GM12878 (cell line): ENCODE measurements at regions not wholly inside any gene's neighbourhood (a gene's known extent, or its start where the extent isn't known, plus 50 kb on each side); places are given as distances from the start of the nearest gene placed in this dataset.
A peak's percentile ranks its signal among the peaks of the same experiment; 100 is the strongest.

Experiments
- ATAC-seq: fragments of 200-7000 bp; cut with Tn5 transposase; 3 replicates; pipeline ENCODE4 v1.9.1; 2020; ENCODE audit warnings: mild to moderate bottlenecking, moderate library complexity
- BruUV-seq: library from RNA; stranded (reverse); fragments of 400-500 nt; replicated peaks from 2 replicates; lab custom pipeline; 2021; lab: Mats Ljungman, UMichigan
- CTCF ChIA-PET: fragments of 300-600 bp; sonication (Branson Sonifier 250); formaldehyde crosslinking; extraction: SDS; loops from one replicate; lab custom pipeline; 2021; ENCODE audit warnings: inconsistent platforms; lab: Yijun Ruan, JAX
- POLR2A ChIA-PET: fragments of 350-600 bp; formaldehyde crosslinking; extraction: SDS; loops from one replicate; lab custom pipeline; 2021; ENCODE audit warnings: inconsistent platforms; lab: Charles Lee
- RAD21 ChIA-PET: fragments of 300-600 bp; sonication (Branson Sonifier 250); formaldehyde crosslinking; loops from one replicate; lab custom pipeline; 2023; ENCODE audit warnings: antibody characterized with exemption; ENCODE audit not compliant: unreplicated experiment; lab: Charles Lee
- SMC1A ChIA-PET: fragments of 300-600 bp; sonication (Branson Sonifier 250); formaldehyde crosslinking; loops from one replicate; lab custom pipeline; 2023; ENCODE audit not compliant: unreplicated experiment, uncharacterized antibody; lab: Charles Lee
- DNase-seq: peaks from one replicate; pipeline ENCODE4 v3.0.0-alpha.2; 2011; ENCODE audit warnings: low read depth, low spot score
- FAIRE-seq: peaks from 3 replicates; lab custom pipeline; 2011; peaks lifted over from hg19 to GRCh38; lab: Jason Lieb, UNC
- H2AFZ ChIP-seq: 2 replicates; pipeline ENCODE4 v1.6.0; 2011; ENCODE audit warnings: low read depth, low read length, control low read depth; ENCODE audit not compliant: control insufficient read depth
- H3K27ac ChIP-seq: 2 replicates; pipeline ENCODE4 v1.5.1; 2011; ENCODE audit warnings: control low read depth; ENCODE audit not compliant: control insufficient read depth, insufficient read depth
- H3K27me3 ChIP-seq, 2 experiments: replicated peaks in 1 of 2; 2 replicates each; pipeline versions ENCODE4 v1.6.0 to v1.6.1; 2011; ENCODE audit warnings: low read length in 1 of 2; ENCODE audit not compliant: control insufficient read depth in 2 of 2, insufficient read depth in 2 of 2
- H3K36me3 ChIP-seq, 2 experiments: 2 replicates each; pipeline ENCODE4 v1.5.1; 2011; ENCODE audit warnings: low read length in 1 of 2; ENCODE audit not compliant: control insufficient read depth in 2 of 2, insufficient read depth in 2 of 2
- H3K4me1 ChIP-seq: 2 replicates; pipeline ENCODE4 v1.6.1; 2011; ENCODE audit warnings: mild to moderate bottlenecking, low read length, moderate library complexity, mixed read lengths; ENCODE audit not compliant: control insufficient read depth, insufficient read depth
- H3K4me2 ChIP-seq: 2 replicates; pipeline ENCODE4 v1.6.0; 2011; ENCODE audit warnings: control low read depth; ENCODE audit not compliant: control insufficient read depth, insufficient read depth
- H3K4me3 ChIP-seq: fragments of 200-600 bp; sonication (generic); 2 replicates; pipeline ENCODE4 v1.5.1; 2016
- H3K79me2 ChIP-seq: 2 replicates; pipeline ENCODE4 v1.6.0; 2011; ENCODE audit warnings: low read length; ENCODE audit not compliant: control insufficient read depth, insufficient read depth
- H3K9ac ChIP-seq: 2 replicates; pipeline ENCODE4 v1.8.0; 2011; ENCODE audit warnings: low read length, control low read depth, mixed read lengths; ENCODE audit not compliant: control insufficient read depth, insufficient read depth
- H3K9me3 ChIP-seq: replicated peaks from 3 replicates; pipeline ENCODE4 v1.5.1; 2011; ENCODE audit warnings: mild to moderate bottlenecking, low read length; ENCODE audit not compliant: control insufficient read depth, insufficient read depth
- H4K20me1 ChIP-seq: 2 replicates; pipeline ENCODE4 v1.6.0; 2011; ENCODE audit not compliant: control insufficient read depth, insufficient read depth
- CHD4 ChIP-seq: fragments of 200-600 bp; sonication (generic); IDR thresholded peaks from 2 replicates; pipeline ENCODE4 v1.6.1; 2016; ENCODE audit warnings: mild to moderate bottlenecking
- GABPA ChIP-seq: IDR thresholded peaks from 2 replicates; pipeline ENCODE4 v1.6.1; 2014; ENCODE audit warnings: antibody characterized with exemption, low read depth, mild to moderate bottlenecking, inconsistent platforms
- HDAC2 ChIP-seq: fragments of 200-600 bp; sonication (generic); IDR thresholded peaks from 2 replicates; pipeline ENCODE4 v1.6.1; 2017
- NFYB ChIP-seq: IDR thresholded peaks from 2 replicates; pipeline ENCODE4 v1.6.1; 2011; ENCODE audit warnings: low read depth, mild to moderate bottlenecking, low read length, improper control_type of control experiment, moderate library complexity; ENCODE audit not compliant: insufficient read depth
- NR2C2 ChIP-seq: IDR thresholded peaks from 2 replicates; pipeline ENCODE4 v1.6.1; 2011; ENCODE audit warnings: borderline replicate concordance, low read depth; ENCODE audit not compliant: control insufficient read depth, insufficient read length
- PAX8 ChIP-seq: fragments of 450-650 bp; IDR thresholded peaks from 2 replicates; pipeline ENCODE4 v1.6.1; 2017; ENCODE audit warnings: mild to moderate bottlenecking, moderate library complexity
- SRF ChIP-seq, 2 experiments: IDR thresholded peaks; 2 replicates each; pipeline ENCODE4 v1.6.1; 2011; ENCODE audit warnings: low read depth in 2 of 2, low read length in 2 of 2, mild to moderate bottlenecking in 1 of 2, moderate library complexity in 1 of 2
- TARDBP ChIP-seq: IDR thresholded peaks from 2 replicates; pipeline ENCODE4 v1.6.1; 2016; ENCODE audit warnings: borderline replicate concordance
- USF2 ChIP-seq: IDR thresholded peaks from 2 replicates; pipeline ENCODE4 v1.6.1; 2011; ENCODE audit warnings: low read depth, low read length, improper control_type of control experiment, borderline replicate concordance
- ZBTB11 ChIP-seq: fragments of 450-650 bp; formaldehyde crosslinking; IDR thresholded peaks from 2 replicates; pipeline ENCODE4 v1.5.0; 2022; ENCODE audit warnings: mild to moderate bottlenecking, missing genetic modification characterization
- ZZZ3 ChIP-seq: IDR thresholded peaks from 2 replicates; pipeline ENCODE4 v1.6.1; 2011; ENCODE audit warnings: low read depth; ENCODE audit not compliant: control insufficient read depth, insufficient read length
- in situ Hi-C: fragments of 300-500 bp; cut with MboI; formaldehyde crosslinking; loops from 9 replicates; pipeline ENCODE4 v1.14.3; 2018; ENCODE audit warnings: mixed read lengths
- intact Hi-C: fragments of 100-400 bp; cut with micrococcal nuclease; formaldehyde crosslinking; loops from one replicate; pipeline ENCODE4 v1.14.2; 2022; ENCODE audit not compliant: unreplicated experiment
- TF ChIP-seq, protein P1 (sequence below): fragments of 450-650 bp; IDR thresholded peaks from 2 replicates; pipeline ENCODE4 v1.6.1; 2016; ENCODE audit warnings: mild to moderate bottlenecking
- TF ChIP-seq, protein P2 (sequence below): IDR thresholded peaks from 2 replicates; pipeline ENCODE4 v1.6.1; 2011; ENCODE audit warnings: mild to moderate bottlenecking, low read depth, low read length, moderate library complexity; ENCODE audit not compliant: insufficient replicate concordance
- TF ChIP-seq, protein P3 (sequence below): fragments of 450-650 bp; IDR thresholded peaks from 2 replicates; pipeline ENCODE4 v1.6.1; 2018; ENCODE audit warnings: mild to moderate bottlenecking, low read depth, moderate library complexity; ENCODE audit not compliant: partially characterized antibody

DNA sequence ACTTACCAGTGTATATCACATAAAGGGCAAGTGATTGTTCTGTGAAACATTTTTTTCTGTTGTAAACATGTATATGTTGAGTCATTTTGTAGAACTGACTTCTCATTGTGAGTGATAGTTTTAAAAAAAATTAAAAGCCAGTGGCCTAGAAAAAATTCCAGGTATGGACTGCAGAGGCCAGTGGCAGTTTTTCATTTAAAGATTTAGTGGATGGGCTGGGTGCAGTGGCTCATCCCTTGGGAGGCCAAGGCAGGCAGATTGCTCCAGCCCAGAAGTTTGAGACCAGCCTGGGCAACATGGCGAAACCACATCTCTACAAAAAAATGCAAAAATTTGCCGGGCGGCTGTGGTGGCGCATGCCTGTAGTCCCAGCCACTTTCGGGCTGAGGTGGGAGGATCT lies 84.7 kb upstream of the MDM1 start (continued):
- TF ChIP-seq ZBTB11 (CRISPR knock-in tag), result no peak
- no peak for TF ChIP-seq CHD4
- no peak for TF ChIP-seq NFYB
- no peak for TF ChIP-seq SRF (IDR thresholded peaks at IDR 0.05; ENCODE audit: low read depth in 2 of 2, low read length in 2 of 2)
- TF ChIP-seq, protein P1, sequence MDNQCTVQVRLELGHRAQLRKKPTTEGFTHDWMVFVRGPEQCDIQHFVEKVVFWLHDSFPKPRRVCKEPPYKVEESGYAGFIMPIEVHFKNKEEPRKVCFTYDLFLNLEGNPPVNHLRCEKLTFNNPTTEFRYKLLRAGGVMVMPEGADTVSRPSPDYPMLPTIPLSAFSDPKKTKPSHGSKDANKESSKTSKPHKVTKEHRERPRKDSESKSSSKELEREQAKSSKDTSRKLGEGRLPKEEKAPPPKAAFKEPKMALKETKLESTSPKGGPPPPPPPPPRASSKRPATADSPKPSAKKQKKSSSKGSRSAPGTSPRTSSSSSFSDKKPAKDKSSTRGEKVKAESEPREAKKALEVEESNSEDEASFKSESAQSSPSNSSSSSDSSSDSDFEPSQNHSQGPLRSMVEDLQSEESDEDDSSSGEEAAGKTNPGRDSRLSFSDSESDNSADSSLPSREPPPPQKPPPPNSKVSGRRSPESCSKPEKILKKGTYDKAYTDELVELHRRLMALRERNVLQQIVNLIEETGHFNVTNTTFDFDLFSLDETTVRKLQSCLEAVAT, result no peak

DNA sequence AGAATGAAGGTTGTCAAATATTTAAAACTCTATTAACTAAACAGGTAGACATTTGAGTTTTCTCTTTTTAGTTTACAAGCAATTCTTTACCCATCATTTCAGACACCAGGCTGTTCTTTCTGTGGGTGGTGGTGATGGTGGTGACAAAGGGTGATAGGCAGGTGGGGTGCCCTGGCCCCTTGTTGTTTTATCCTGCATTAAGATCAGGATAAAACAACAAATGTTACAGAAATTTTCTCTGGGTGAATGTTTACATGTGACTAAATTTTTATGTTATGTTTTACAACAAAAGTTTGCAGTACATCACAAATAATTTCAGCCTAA lies 85.9 kb upstream of the MDM1 start:
- no peak overlapping the region for H3K27ac ChIP-seq
- no TSS peak for BruUV-seq
- ChIA-PET RAD21 (interaction anchor here (0.6 to 5.2 kb wide), 6 partner anchors 22 to 193 kb away, joined by 3 to 41 read pairs (median 3); partner anchors contain the start of gene RAP1B), CTCF (interaction anchor here (0.7 to 2.2 kb wide), 2 partner anchors 8 to 121 kb away, joined by 3 to 5 read pairs; no protein-coding TSS in a partner anchor), POLR2A (interaction anchor here (1.0 to 1.3 kb wide), 2 partner anchors 12 to 17 kb away, joined by 3 read pairs; no protein-coding TSS in a partner anchor), SMC1A (interaction anchor here (1.1 to 7.0 kb wide), 3 partner anchors 20 to 202 kb away, joined by 3 to 81 read pairs (median 4); no protein-coding TSS in a partner anchor)
- no peaks in the 10 kb centered on the region for H3K79me2 ChIP-seq
- FAIRE-seq, result no peak
- H3K4me3 ChIP-seq, result no peak overlapping the region
- no peak overlapping the region for H3K4me2 ChIP-seq
- H4K20me1 ChIP-seq, result no peaks in the 10 kb centered on the region
- H3K9ac ChIP-seq, result no peak overlapping the region
- no peaks in the 10 kb centered on the region for H3K27me3 ChIP-seq
- no peaks in the 10 kb centered on the region for H3K9me3 ChIP-seq
- H2AFZ ChIP-seq, result no peak overlapping the region
- H3K4me1 ChIP-seq, result no peaks in the 10 kb centered on the region
- no peak for DNase-seq
- peak; percentile 12; the same call in 1 of the 3 replicates for ATAC-seq
- in situ Hi-C loops (no loop called here), intact Hi-C loops (no loop called here)
- no peaks in the 10 kb centered on the region for H3K36me3 ChIP-seq
- TF ChIP-seq HDAC2 (no peak), ZZZ3 (no peak), TARDBP (no peak), USF2 (no peak), GABPA (no peak), NR2C2 (no peak), PAX8 (no peak)
- TF ChIP-seq, protein P2, sequence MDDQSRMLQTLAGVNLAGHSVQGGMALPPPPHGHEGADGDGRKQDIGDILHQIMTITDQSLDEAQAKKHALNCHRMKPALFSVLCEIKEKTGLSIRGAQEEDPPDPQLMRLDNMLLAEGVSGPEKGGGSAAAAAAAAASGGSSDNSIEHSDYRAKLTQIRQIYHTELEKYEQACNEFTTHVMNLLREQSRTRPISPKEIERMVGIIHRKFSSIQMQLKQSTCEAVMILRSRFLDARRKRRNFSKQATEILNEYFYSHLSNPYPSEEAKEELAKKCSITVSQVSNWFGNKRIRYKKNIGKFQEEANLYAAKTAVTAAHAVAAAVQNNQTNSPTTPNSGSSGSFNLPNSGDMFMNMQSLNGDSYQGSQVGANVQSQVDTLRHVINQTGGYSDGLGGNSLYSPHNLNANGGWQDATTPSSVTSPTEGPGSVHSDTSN, result no peak
- TF ChIP-seq, protein P3, sequence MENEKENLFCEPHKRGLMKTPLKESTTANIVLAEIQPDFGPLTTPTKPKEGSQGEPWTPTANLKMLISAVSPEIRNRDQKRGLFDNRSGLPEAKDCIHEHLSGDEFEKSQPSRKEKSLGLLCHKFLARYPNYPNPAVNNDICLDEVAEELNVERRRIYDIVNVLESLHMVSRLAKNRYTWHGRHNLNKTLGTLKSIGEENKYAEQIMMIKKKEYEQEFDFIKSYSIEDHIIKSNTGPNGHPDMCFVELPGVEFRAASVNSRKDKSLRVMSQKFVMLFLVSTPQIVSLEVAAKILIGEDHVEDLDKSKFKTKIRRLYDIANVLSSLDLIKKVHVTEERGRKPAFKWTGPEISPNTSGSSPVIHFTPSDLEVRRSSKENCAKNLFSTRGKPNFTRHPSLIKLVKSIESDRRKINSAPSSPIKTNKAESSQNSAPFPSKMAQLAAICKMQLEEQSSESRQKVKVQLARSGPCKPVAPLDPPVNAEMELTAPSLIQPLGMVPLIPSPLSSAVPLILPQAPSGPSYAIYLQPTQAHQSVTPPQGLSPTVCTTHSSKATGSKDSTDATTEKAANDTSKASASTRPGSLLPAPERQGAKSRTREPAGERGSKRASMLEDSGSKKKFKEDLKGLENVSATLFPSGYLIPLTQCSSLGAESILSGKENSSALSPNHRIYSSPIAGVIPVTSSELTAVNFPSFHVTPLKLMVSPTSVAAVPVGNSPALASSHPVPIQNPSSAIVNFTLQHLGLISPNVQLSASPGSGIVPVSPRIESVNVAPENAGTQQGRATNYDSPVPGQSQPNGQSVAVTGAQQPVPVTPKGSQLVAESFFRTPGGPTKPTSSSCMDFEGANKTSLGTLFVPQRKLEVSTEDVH, result no peak
